Coronary artery (tissue), 2 donors: ENCODE measurements at regions not wholly inside any gene's neighbourhood (a gene's known extent, or its start where the extent isn't known, plus 50 kb on each side); places are given as distances from the start of the nearest gene placed in this dataset.

ENCODE experiments used
- DNase-seq: peaks from one replicate; pipeline ENCODE4 v3.0.0-alpha.2; 2017; ENCODE audit warnings: low spot score
- H3K27ac ChIP-seq, 2 donors: fragments of 200-600 bp; sonication (generic); one replicate each; pipeline ENCODE4 v1.5.1; 2016 to 2019
- H3K4me3 ChIP-seq: fragments of 200-600 bp; sonication (generic); 2 replicates; pipeline ENCODE4 v1.5.1; 2016; ENCODE audit warnings: mild to moderate bottlenecking, moderate library complexity
- TF ChIP-seq, protein P1 (sequence below): fragments of 200-600 bp; sonication (generic); IDR thresholded peaks from one replicate; pipeline ENCODE4 v1.5.1; 2019; ENCODE audit warnings: antibody characterized with exemption

DNA sequence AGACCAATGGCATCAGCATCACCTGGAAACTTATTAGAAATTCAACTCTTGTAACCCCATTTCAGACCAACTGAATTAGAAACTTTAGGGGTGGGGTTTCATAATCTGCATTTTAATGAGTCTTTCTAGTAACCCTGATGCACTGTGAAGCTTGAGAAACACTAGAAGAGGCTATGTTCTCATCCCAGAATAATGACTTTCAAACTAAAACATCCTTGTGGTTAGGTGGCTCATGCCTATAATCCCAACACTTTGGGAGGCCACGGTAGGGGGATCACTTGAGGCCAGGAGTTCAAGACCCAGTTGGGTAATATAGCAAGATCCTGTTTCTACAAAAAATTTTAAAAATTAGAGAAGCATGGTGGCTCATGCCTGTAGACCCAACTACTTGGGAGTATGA lies 402.4 kb downstream of the DLEU7 start:
- Histone ChIP-seq H3K27ac (no peak overlapping the region), H3K4me3 (no peak overlapping the region)
- DNase-seq, result no peak
- TF ChIP-seq, protein P1, sequence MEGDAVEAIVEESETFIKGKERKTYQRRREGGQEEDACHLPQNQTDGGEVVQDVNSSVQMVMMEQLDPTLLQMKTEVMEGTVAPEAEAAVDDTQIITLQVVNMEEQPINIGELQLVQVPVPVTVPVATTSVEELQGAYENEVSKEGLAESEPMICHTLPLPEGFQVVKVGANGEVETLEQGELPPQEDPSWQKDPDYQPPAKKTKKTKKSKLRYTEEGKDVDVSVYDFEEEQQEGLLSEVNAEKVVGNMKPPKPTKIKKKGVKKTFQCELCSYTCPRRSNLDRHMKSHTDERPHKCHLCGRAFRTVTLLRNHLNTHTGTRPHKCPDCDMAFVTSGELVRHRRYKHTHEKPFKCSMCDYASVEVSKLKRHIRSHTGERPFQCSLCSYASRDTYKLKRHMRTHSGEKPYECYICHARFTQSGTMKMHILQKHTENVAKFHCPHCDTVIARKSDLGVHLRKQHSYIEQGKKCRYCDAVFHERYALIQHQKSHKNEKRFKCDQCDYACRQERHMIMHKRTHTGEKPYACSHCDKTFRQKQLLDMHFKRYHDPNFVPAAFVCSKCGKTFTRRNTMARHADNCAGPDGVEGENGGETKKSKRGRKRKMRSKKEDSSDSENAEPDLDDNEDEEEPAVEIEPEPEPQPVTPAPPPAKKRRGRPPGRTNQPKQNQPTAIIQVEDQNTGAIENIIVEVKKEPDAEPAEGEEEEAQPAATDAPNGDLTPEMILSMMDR, result no peak

DNA sequence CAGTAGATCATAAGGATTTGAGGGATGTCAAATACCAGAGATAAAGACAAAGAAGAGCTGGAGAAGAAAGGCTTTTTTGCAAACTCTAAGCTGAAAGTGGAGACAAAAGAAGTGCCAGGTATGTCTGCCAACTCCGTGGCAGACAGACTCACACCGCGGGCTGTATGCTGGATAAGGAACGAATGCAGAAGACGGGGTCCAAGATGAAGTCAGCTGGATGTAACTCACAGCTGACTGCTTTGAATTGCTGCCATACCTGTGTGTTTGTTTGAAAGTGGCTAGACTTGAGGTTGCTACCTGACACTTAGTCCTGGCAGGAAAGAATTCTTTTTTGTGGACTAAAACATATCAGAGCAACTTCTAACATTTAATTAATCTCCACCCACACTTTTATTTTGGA lies 398.8 kb downstream of the DLEU7 start:
- no peak overlapping the region for H3K27ac ChIP-seq
- DNase-seq, result no peak
- TF ChIP-seq, protein P1, result no peak

DNA sequence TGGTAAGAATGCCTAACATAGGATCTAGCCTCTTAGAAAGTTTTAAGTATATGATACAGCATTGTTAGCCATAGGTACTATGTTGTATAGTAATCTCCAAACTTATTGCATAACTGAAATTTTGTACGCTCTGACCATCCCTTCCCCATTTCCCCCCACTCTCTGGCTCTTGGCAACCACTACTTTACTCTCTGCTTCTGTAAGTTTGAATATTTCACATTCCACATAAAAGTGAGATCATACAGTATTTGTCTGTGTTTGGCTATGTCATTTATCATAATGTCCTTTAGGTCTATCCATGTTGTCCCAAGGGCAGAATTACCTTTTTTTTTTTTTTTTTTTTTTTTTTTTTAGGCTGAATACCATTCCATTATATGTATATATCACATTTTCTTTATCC lies 396.9 kb downstream of the DLEU7 start:
- no peak overlapping the region for H3K27ac ChIP-seq
- DNase-seq, result no peak
- H3K4me3 ChIP-seq, result no peak overlapping the region
- TF ChIP-seq, protein P1, result no peak

More for the DNA sequence above, 398.8 kb downstream of the DLEU7 start:
- H3K4me3 ChIP-seq, result no peak overlapping the region

DNA sequence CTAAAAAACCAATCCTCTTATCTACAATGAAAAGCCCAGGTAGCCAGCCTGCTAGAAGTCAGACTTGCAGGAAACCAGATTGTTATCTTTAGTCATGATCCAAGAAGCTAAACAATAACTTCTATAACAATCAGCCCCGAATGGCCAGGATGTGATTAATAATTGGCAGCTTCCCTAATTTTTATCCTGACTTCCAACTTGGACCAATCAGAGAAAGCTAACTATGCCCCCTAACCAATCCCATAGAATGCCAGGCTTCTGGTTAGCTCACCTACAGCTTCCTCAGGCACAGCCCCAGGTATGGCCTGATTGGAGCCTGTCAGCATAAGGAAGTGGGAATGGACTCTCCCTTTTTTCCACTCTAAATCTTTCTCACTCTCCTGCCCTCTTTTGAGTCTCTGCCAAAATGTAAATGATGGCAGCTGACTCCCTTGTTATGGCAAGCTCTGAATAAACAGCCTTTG lies 394.9 kb downstream of the DLEU7 start:
- TF ChIP-seq, protein P1, result no peak
- DNase-seq, result no peak

DNA sequence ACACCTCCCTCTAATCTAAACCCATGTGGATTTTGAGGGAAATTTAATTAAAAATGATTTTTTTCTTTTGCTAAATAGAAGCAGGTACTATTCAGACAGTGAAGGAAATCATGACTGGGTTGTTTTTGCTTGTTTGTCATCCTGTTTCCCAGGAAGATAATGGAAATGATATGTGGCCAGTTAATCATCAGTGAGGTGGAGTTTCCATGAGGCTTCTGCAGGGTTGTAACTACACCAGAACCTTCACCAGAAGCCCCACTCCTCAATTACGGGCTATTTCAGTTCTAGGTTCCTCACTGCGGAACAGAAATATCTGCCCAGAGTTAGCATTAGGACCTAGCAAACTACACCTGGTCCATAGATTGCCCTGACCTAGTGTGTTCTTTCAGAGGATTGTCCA lies 394.0 kb downstream of the DLEU7 start:
- no peak for DNase-seq
- H3K27ac ChIP-seq, result no peak overlapping the region
- TF ChIP-seq, protein P1, result no peak
- H3K4me3 ChIP-seq, result no peak overlapping the region

More for the DNA sequence above, 394.9 kb downstream of the DLEU7 start:
- H3K27ac ChIP-seq, result no peak overlapping the region
- H3K4me3 ChIP-seq, result no peak overlapping the region

DNA sequence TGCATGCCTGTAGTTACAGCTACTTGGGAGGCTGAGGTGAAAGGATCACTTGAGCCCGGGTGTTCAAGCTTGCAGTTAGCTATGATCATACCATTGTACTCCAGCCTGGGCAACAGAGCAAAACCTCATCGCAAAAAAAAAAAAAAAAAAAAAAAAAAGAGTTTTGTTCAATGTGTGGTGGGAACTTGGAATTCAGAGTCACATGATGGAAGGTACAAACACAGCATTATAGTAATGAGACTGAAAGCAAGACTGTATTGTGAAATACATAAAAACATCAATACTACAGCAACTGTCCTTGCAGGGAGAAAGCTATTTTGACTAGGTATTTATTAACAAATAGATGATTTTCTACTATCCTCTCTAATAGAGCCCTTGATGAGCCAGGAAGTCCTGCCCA lies 393.2 kb downstream of the DLEU7 start:
- Histone ChIP-seq H3K27ac (no peak overlapping the region), H3K4me3 (no peak overlapping the region)
- DNase-seq, result no peak
- TF ChIP-seq, protein P1, result no peak

DNA sequence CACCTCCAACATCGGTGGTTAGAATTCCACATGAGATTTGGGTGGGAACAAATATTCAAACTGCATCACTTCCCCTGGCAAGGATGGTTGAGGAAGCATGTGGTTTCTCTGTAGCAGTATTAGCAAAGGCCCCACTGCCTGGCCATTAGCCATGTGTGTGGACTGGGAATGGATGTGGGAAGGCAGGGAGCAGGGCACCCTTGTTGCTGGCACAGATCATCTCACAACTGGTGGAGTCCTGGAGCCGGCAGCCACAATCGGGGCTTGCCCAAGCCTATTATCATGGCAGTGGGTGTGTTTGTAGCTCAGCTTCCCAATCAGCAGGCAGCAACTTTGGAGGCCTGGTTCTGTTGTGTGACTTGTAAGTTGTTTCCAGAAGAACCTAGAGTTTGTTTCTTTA lies 391.9 kb downstream of the DLEU7 start:
- H3K4me3 ChIP-seq, result no peak overlapping the region
- no peak for DNase-seq

More for the DNA sequence above, 391.9 kb downstream of the DLEU7 start:
- TF ChIP-seq, protein P1, result no peak
- H3K27ac ChIP-seq, result no peak overlapping the region
